Upper lobe of right lung (tissue), 1 donor: ENCODE measurements at regions not wholly inside any gene's neighbourhood (a gene's known extent, or its start where the extent isn't known, plus 50 kb on each side); places are given as distances from the start of the nearest gene placed in this dataset.

ENCODE experiments used
- ATAC-seq: fragments of 200-7000 bp; cut with Tn5 transposase; one replicate; pipeline ENCODE4 v1.9.1; 2020; ENCODE audit warnings: mild to moderate bottlenecking, moderate library complexity
- DNase-seq: peaks from one replicate; pipeline ENCODE4 v3.0.0-alpha.2; 2020
- H3K27ac ChIP-seq: fragments of 200-600 bp; one replicate; pipeline ENCODE4 v1.8.0; 2022
- H3K27me3 ChIP-seq: fragments of 200-600 bp; one replicate; pipeline ENCODE4 v1.8.0; 2022; ENCODE audit warnings: mild to moderate bottlenecking
- H3K36me3 ChIP-seq: fragments of 200-600 bp; one replicate; pipeline ENCODE4 v1.8.0; 2022
- H3K4me1 ChIP-seq: fragments of 200-600 bp; one replicate; pipeline ENCODE4 v1.8.0; 2022
- H3K4me3 ChIP-seq: fragments of 200-600 bp; one replicate; pipeline ENCODE4 v1.8.0; 2022; ENCODE audit warnings: mild to moderate bottlenecking
- H3K9me3 ChIP-seq: fragments of 200-600 bp; one replicate; pipeline ENCODE4 v1.8.0; 2022
- CTCF ChIP-seq: fragments of 200-600 bp; IDR thresholded peaks from one replicate; pipeline ENCODE4 v1.8.0; 2022; ENCODE audit warnings: antibody characterized with exemption
- intact Hi-C: fragments of 100-400 bp; cut with DNase I; formaldehyde crosslinking; loops from one replicate; pipeline ENCODE4 v1.11.0; 2022
- donor health status: DM: no; HTN: yes; CAD: no; lungs with severe emphysema.

- TF ChIP-seq CTCF: no peak
- Histone ChIP-seq H3K4me1 (no peaks in the 10 kb centered on the region), H3K4me3 (no peak overlapping the region), H3K36me3 (no peaks in the 10 kb centered on the region), H3K27ac (no peak overlapping the region), H3K27me3 (no peaks in the 10 kb centered on the region), H3K9me3 (no peaks in the 10 kb centered on the region)
- DNase-seq (no peak), ATAC-seq (no peak)
- intact Hi-C loops: no loop called here
Observed at GRCh38 chr11:38819981-38820380, 2221.9 kb upstream of the RAG2 start.

- intact Hi-C loops: no loop called here
- no peak for TF ChIP-seq CTCF
- no peak overlapping the region for H3K4me3 ChIP-seq
- ATAC-seq: no peak
- H3K36me3 ChIP-seq: no peaks in the 10 kb centered on the region
- no peak for DNase-seq
- H3K9me3 ChIP-seq: no peaks in the 10 kb centered on the region
- H3K27ac ChIP-seq: no peak overlapping the region
- H3K4me1 ChIP-seq: no peaks in the 10 kb centered on the region
- no peaks in the 10 kb centered on the region for H3K27me3 ChIP-seq
Observed at GRCh38 chr11:38818720-38819119, 2220.7 kb upstream of the RAG2 start.

- ATAC-seq (no peak), DNase-seq (no peak)
- H3K4me1 ChIP-seq: no peaks in the 10 kb centered on the region
- no peaks in the 10 kb centered on the region for H3K27me3 ChIP-seq
- no peak for TF ChIP-seq CTCF
- H3K9me3 ChIP-seq: no peaks in the 10 kb centered on the region
- H3K27ac ChIP-seq: no peak overlapping the region
- no peaks in the 10 kb centered on the region for H3K36me3 ChIP-seq
- H3K4me3 ChIP-seq: no peak overlapping the region
- intact Hi-C loops: no loop called here
Observed at GRCh38 chr11:38814670-38815069, 2216.6 kb upstream of the RAG2 start.

GRCh38 chr11:38809521-38809920, 2211.5 kb upstream of the RAG2 start:
- Histone ChIP-seq H3K27ac (no peak overlapping the region), H3K4me3 (no peak overlapping the region), H3K4me1 (no peaks in the 10 kb centered on the region), H3K36me3 (no peaks in the 10 kb centered on the region), H3K9me3 (no peaks in the 10 kb centered on the region), H3K27me3 (no peaks in the 10 kb centered on the region)
- no peak for DNase-seq
- no peak for ATAC-seq
- intact Hi-C loops: no loop called here
- no peak for TF ChIP-seq CTCF

GRCh38 chr11:38796281-38796680, 2198.2 kb upstream of the RAG2 start:
- Histone ChIP-seq H3K4me3 (no peak overlapping the region), H3K36me3 (no peaks in the 10 kb centered on the region), H3K27ac (no peak overlapping the region), H3K9me3 (no peaks in the 10 kb centered on the region), H3K27me3 (no peaks in the 10 kb centered on the region), H3K4me1 (no peaks in the 10 kb centered on the region)
- no peak for ATAC-seq
- no peak for TF ChIP-seq CTCF
- intact Hi-C loops: no loop called here
- no peak for DNase-seq

GRCh38 chr11:38795027-38795426, 2197.0 kb upstream of the RAG2 start:
- no peak for ATAC-seq
- intact Hi-C loops: no loop called here
- no peaks in the 10 kb centered on the region for H3K4me1 ChIP-seq
- H3K4me3 ChIP-seq: no peak overlapping the region
- TF ChIP-seq CTCF: no peak
- H3K27me3 ChIP-seq: no peaks in the 10 kb centered on the region
- no peak for DNase-seq
- H3K9me3 ChIP-seq: no peaks in the 10 kb centered on the region
- no peaks in the 10 kb centered on the region for H3K36me3 ChIP-seq
- H3K27ac ChIP-seq: no peak overlapping the region
